ENCODE measurements at regions not wholly inside any gene's neighbourhood (a gene's known extent, or its start where the extent isn't known, plus 50 kb on each side); places are given as distances from the start of the nearest gene placed in this dataset.

DNA sequence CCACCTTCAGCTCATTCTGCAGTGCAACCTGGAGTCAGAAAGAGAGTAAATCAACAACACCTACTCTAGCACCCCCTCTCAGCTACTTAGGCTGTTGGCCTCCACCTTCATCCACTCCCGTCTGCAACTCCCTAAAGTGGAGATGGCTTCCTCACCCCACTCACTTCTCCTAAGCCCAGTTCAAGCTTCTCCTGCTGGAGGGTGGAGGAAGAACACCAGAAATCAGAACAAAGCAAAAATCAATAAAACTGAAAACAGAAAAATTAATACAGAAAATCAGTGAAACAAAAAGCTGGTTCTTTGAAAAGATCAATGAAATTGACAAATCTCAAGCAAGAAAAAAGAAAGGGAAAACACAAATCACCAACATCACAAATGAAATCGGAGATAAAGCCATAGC is 191.7 kb downstream of the ANAPC1 start:
- TF ChIP-seq CTCF (IDR thresholded peaks at IDR 0.05) (no peak), POLR2A (IDR thresholded peaks at IDR 0.05) (no peak)

Measured in Peyer's patch (tissue), 4 donors.